HepG2 (cell line): ENCODE measurements at regions not wholly inside any gene's neighbourhood (a gene's known extent, or its start where the extent isn't known, plus 50 kb on each side); places are given as distances from the start of the nearest gene placed in this dataset.

Source experiments
- ATAC-seq: fragments of 200-7000 bp; cut with Tn5 transposase; 3 replicates; pipeline ENCODE4 v1.9.1; 2020; ENCODE audit warnings: mild to moderate bottlenecking, moderate library complexity
- BruUV-seq: library from RNA; stranded (reverse); fragments of 400-500 nt; replicated peaks from 2 replicates; lab custom pipeline; 2021; lab: Mats Ljungman, UMichigan
- CTCF ChIA-PET: fragments of 300-600 bp; formaldehyde crosslinking; extraction: SDS; loops from one replicate; lab custom pipeline; 2021; ENCODE audit warnings: low total read pairs, inconsistent platforms, low intra/inter-chr PET ratio; lab: Yijun Ruan, JAX
- POLR2A ChIA-PET: fragments of 350-600 bp; sonication (Branson Sonifier 250); formaldehyde crosslinking; loops from one replicate; lab custom pipeline; 2020; ENCODE audit warnings: antibody characterized with exemption, inconsistent platforms; lab: Yijun Ruan, JAX
- DNase-seq: peaks from one replicate; pipeline ENCODE4 v3.0.0-alpha.2; 2015; ENCODE audit warnings: low spot score
- FAIRE-seq: peaks from 3 replicates; lab custom pipeline; 2011; peaks lifted over from hg19 to GRCh38; lab: Jason Lieb, UNC
- H2AFZ ChIP-seq: one replicate; pipeline ENCODE4 v1.6.1; 2011; ENCODE audit warnings: low read length, inconsistent platforms
- H3K27ac ChIP-seq: fragments of 300-600 bp; 3 replicates; pipeline ENCODE4 v1.8.0; 2011; ENCODE audit warnings: mixed run types, mild to moderate bottlenecking, mixed read lengths, low read length, inconsistent platforms; ENCODE audit not compliant: insufficient read depth; ENCODE audit errors: extremely low read length
- H3K27me3 ChIP-seq, 2 experiments: fragments of 200-600 bp in 1 of 2; 2 replicates in 1 of 2; 3 replicates in 1 of 2; pipeline versions ENCODE4 v1.6.0 to v1.8.0; 2011; ENCODE audit warnings: low read length in 2 of 2, mild to moderate bottlenecking in 2 of 2, moderate library complexity in 2 of 2, inconsistent platforms in 1 of 2; ENCODE audit not compliant: insufficient read depth in 2 of 2, control insufficient read depth in 1 of 2
- H3K36me3 ChIP-seq, 2 experiments: fragments of 200-600 bp in 1 of 2; replicated peaks in 1 of 2; 2 replicates in 1 of 2; 3 replicates in 1 of 2; pipeline versions ENCODE4 v1.5.1 to v1.8.0; 2011; ENCODE audit warnings: low read length in 2 of 2, inconsistent platforms in 1 of 2; ENCODE audit not compliant: insufficient read depth in 2 of 2, control insufficient read depth in 1 of 2
- H3K4me1 ChIP-seq: 2 replicates; pipeline ENCODE4 v1.5.1; 2012; ENCODE audit warnings: low read length, inconsistent platforms; ENCODE audit not compliant: insufficient read depth
- H3K4me2 ChIP-seq: 2 replicates; pipeline ENCODE4 v1.6.0; 2011; ENCODE audit warnings: low read depth, low read length, inconsistent platforms
- H3K4me3 ChIP-seq, 3 experiments: fragments of 200-600 bp in 1 of 3; sonication (generic), shearing (Covaris generic) in 1 of 3; replicated peaks in 1 of 3; 2 replicates each; pipeline ENCODE4 v1.5.1; 2011 to 2016; ENCODE audit warnings: low read length in 3 of 3, inconsistent platforms in 2 of 3, low read depth in 2 of 3, mild to moderate bottlenecking in 2 of 3, control low read depth in 1 of 3, mixed read lengths in 1 of 3; ENCODE audit not compliant: insufficient read depth in 1 of 3
- H3K79me2 ChIP-seq: one replicate; pipeline ENCODE4 v1.6.1; 2011; ENCODE audit warnings: low read length, inconsistent platforms; ENCODE audit not compliant: insufficient read depth
- H3K9ac ChIP-seq: 2 replicates; pipeline ENCODE4 v1.6.0; 2011; ENCODE audit warnings: mild to moderate bottlenecking, low read depth, low read length, inconsistent platforms; ENCODE audit not compliant: insufficient read depth
- H3K9me3 ChIP-seq: 2 replicates; pipeline ENCODE4 v1.5.1; 2012; ENCODE audit warnings: mild to moderate bottlenecking, low read length
- H4K20me1 ChIP-seq: 2 replicates; pipeline ENCODE4 v1.6.0; 2011; ENCODE audit warnings: inconsistent platforms, mild to moderate bottlenecking, low read length, moderate library complexity; ENCODE audit not compliant: insufficient read depth
- KLF16 ChIP-seq, 2 experiments: sonication (generic) in 1 of 2; formaldehyde crosslinking in 1 of 2; IDR thresholded peaks; 2 replicates each; pipeline versions ENCODE4 v1.6.1 to v1.8.0; 2016 to 2023; ENCODE audit warnings: missing genetic modification reagents in 2 of 2, missing compliant biosample characterization in 1 of 2
- MED8 ChIP-seq: sonication (generic); formaldehyde crosslinking; IDR thresholded peaks from 2 replicates; pipeline ENCODE4 v1.8.1; 2023; ENCODE audit warnings: mild to moderate bottlenecking, missing genetic modification reagents; ENCODE audit not compliant: insufficient replicate concordance
- NFIB ChIP-seq: sonication (generic); formaldehyde crosslinking; IDR thresholded peaks from 2 replicates; pipeline ENCODE4 v1.9.0; 2021; ENCODE audit warnings: missing genetic modification reagents, mild to moderate bottlenecking, borderline replicate concordance
- NKX3-1 ChIP-seq: sonication (generic); formaldehyde crosslinking; IDR thresholded peaks from 2 replicates; pipeline ENCODE4 v1.5.0; 2020; ENCODE audit warnings: missing genetic modification reagents
- RAD21 ChIP-seq: fragments of 450-650 bp; formaldehyde crosslinking; IDR thresholded peaks from 2 replicates; pipeline ENCODE4 v1.5.0; 2020; ENCODE audit warnings: mild to moderate bottlenecking
- SIX1 ChIP-seq: sonication (generic); formaldehyde crosslinking; IDR thresholded peaks from 2 replicates; pipeline ENCODE4 v1.4.0; 2020; ENCODE audit warnings: missing genetic modification reagents, borderline replicate concordance
- TSC22D2 ChIP-seq: sonication (generic); formaldehyde crosslinking; IDR thresholded peaks from 2 replicates; pipeline ENCODE4 v1.5.1; 2020; ENCODE audit warnings: missing genetic modification reagents, mild to moderate bottlenecking, borderline replicate concordance
- ZNF30 ChIP-seq: sonication (generic); formaldehyde crosslinking; IDR thresholded peaks from 2 replicates; pipeline ENCODE4 v1.5.0; 2020; ENCODE audit warnings: mild to moderate bottlenecking, missing genetic modification reagents
- ZNF556 ChIP-seq: sonication (generic); formaldehyde crosslinking; IDR thresholded peaks from 2 replicates; pipeline ENCODE4 v1.4.0; 2020; ENCODE audit warnings: mild to moderate bottlenecking, missing genetic modification reagents, borderline replicate concordance
- WGBS: methylation state at CpG from one replicate; pipeline ENCODE4 v1.1.6; 2017; ENCODE audit warnings: low lambda C conversion rate; 5-methylcytosine and 5-hydroxymethylcytosine counted together
- in situ Hi-C: cut with HindIII; loops from 2 replicates; pipeline ENCODE4 v1.10.0; 2017; ENCODE audit warnings: low pct_unique_long_range_greater_than_20kb; ENCODE audit not compliant: extremely low pct_ligation_motif_present
- intact Hi-C: fragments of 100-400 bp; cut with micrococcal nuclease; formaldehyde crosslinking; loops from one replicate; pipeline ENCODE4 v1.10.0; 2022; ENCODE audit not compliant: unreplicated experiment
- TF ChIP-seq, protein P1 (sequence below): IDR thresholded peaks from 2 replicates; pipeline ENCODE4 v1.6.1; 2016; ENCODE audit warnings: control low read depth
- TF ChIP-seq, protein P2 (sequence below): sonication (generic); formaldehyde crosslinking; IDR thresholded peaks from 2 replicates; pipeline ENCODE4 v1.4.0; 2020; ENCODE audit warnings: missing genetic modification reagents, borderline replicate concordance
- TF ChIP-seq, protein P3 (sequence below): sonication (generic); formaldehyde crosslinking; IDR thresholded peaks from 2 replicates; pipeline ENCODE4 v1.9.0; 2021; ENCODE audit warnings: missing genetic modification reagents, borderline replicate concordance

DNA sequence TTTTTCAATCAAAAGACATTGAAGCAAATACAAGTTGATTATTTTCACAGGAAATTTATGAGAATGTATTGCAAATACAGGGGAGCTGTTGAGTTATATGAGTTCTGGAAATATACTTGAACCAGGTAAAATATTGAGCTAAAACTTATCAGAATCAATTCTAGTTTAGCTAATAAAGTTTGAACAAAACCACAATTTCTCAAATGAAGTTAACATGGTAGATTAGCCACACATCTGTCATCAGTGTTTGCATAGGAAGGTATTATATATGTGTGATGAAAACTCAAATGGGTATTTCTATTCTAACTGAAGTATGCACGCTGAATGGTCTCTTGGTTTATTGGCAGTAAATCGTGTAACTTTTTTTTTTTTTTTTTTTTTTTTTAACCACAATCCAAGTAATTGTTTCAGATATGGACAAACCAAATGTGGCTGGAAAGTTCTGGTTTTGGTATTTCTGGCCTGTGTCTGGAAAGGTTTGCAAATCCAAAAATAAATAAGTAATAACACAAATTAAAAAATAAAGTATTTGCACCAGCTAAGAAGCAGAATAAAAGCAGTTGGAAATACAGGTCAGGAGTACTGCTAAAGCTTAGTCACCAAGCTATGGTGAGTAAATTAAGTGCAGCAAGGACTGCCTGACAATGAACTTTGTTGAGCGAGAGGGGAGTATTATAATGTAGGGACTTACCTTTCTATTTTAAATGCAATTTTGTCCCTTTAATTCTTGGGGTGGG is 479.1 kb upstream of the FANCL start:
- no peaks in the 10 kb centered on the region for H3K79me2 ChIP-seq
- H3K27me3 ChIP-seq, result no peaks in the 10 kb centered on the region
- intact Hi-C loops, result no loop called here
- POLR2A ChIA-PET, result no interaction called here
- H4K20me1 ChIP-seq, result no peaks in the 10 kb centered on the region
- no TSS peak for BruUV-seq
- no peak overlapping the region for H2AFZ ChIP-seq
- ATAC-seq (no peak), DNase-seq (no peak), FAIRE-seq (no peak)
- no peak overlapping the region for H3K4me3 ChIP-seq
- no peak overlapping the region for H3K27ac ChIP-seq
- CTCF ChIA-PET, result no interaction called here
- in situ Hi-C loops, result no loop called here
- 3% methylated on average over 3 of the region's 3 CpGs for WGBS
- H3K4me1 ChIP-seq, result no peaks in the 10 kb centered on the region
- no peak overlapping the region for H3K4me2 ChIP-seq
- no peak overlapping the region for H3K9ac ChIP-seq
- H3K36me3 ChIP-seq, result no peaks in the 10 kb centered on the region
- no peaks in the 10 kb centered on the region for H3K9me3 ChIP-seq
- TF ChIP-seq KLF16 (CRISPR knock-in tag; IDR thresholded peaks at IDR 0.05) (no peak), NKX3-1 (CRISPR knock-in tag) (no peak), ZNF556 (no peak), ZNF30 (CRISPR knock-in tag) (no peak), SIX1 (CRISPR knock-in tag) (no peak), TSC22D2 (CRISPR knock-in tag) (no peak), MED8 (CRISPR knock-in tag) (no peak), RAD21 (CRISPR knock-in tag) (no peak), NFIB (CRISPR knock-in tag) (no peak)
- TF ChIP-seq, protein P1, sequence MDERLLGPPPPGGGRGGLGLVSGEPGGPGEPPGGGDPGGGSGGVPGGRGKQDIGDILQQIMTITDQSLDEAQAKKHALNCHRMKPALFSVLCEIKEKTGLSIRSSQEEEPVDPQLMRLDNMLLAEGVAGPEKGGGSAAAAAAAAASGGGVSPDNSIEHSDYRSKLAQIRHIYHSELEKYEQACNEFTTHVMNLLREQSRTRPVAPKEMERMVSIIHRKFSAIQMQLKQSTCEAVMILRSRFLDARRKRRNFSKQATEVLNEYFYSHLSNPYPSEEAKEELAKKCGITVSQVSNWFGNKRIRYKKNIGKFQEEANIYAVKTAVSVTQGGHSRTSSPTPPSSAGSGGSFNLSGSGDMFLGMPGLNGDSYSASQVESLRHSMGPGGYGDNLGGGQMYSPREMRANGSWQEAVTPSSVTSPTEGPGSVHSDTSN (CRISPR knock-in tag), result no peak
- TF ChIP-seq, protein P2, sequence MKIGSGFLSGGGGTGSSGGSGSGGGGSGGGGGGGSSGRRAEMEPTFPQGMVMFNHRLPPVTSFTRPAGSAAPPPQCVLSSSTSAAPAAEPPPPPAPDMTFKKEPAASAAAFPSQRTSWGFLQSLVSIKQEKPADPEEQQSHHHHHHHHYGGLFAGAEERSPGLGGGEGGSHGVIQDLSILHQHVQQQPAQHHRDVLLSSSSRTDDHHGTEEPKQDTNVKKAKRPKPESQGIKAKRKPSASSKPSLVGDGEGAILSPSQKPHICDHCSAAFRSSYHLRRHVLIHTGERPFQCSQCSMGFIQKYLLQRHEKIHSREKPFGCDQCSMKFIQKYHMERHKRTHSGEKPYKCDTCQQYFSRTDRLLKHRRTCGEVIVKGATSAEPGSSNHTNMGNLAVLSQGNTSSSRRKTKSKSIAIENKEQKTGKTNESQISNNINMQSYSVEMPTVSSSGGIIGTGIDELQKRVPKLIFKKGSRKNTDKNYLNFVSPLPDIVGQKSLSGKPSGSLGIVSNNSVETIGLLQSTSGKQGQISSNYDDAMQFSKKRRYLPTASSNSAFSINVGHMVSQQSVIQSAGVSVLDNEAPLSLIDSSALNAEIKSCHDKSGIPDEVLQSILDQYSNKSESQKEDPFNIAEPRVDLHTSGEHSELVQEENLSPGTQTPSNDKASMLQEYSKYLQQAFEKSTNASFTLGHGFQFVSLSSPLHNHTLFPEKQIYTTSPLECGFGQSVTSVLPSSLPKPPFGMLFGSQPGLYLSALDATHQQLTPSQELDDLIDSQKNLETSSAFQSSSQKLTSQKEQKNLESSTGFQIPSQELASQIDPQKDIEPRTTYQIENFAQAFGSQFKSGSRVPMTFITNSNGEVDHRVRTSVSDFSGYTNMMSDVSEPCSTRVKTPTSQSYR (CRISPR knock-in tag), result no peak
- TF ChIP-seq, protein P3, sequence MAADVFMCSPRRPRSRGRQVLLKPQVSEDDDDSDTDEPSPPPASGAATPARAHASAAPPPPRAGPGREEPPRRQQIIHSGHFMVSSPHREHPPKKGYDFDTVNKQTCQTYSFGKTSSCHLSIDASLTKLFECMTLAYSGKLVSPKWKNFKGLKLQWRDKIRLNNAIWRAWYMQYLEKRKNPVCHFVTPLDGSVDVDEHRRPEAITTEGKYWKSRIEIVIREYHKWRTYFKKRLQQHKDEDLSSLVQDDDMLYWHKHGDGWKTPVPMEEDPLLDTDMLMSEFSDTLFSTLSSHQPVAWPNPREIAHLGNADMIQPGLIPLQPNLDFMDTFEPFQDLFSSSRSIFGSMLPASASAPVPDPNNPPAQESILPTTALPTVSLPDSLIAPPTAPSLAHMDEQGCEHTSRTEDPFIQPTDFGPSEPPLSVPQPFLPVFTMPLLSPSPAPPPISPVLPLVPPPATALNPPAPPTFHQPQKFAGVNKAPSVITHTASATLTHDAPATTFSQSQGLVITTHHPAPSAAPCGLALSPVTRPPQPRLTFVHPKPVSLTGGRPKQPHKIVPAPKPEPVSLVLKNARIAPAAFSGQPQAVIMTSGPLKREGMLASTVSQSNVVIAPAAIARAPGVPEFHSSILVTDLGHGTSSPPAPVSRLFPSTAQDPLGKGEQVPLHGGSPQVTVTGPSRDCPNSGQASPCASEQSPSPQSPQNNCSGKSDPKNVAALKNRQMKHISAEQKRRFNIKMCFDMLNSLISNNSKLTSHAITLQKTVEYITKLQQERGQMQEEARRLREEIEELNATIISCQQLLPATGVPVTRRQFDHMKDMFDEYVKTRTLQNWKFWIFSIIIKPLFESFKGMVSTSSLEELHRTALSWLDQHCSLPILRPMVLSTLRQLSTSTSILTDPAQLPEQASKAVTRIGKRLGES, result no peak
